ENCODE measurements at regions not wholly inside any gene's neighbourhood (a gene's known extent, or its start where the extent isn't known, plus 50 kb on each side); places are given as distances from the start of the nearest gene placed in this dataset.
A peak's percentile ranks its signal among the peaks of the same experiment; 100 is the strongest.

DNA sequence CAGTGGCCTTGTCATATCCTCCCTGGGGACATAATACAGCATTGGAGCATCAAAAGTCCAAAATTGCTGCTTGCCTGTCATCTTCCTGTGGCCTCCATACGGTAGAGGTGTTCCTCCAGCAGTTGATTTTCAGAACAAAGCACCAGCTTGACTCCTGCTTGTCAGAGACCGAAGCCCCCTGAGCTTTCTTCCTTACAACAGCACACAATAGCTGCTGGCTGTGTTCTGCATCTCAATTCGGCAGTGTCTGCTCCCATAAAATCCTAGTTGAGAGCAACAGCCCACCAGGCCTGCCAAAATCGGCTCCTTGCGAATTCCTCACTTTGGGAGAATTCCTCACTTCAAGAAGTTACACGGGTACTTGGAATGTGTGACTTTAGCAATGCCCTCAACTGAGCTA is 372.9 kb downstream of the SAMD5 start:
- no peak overlapping the region for H3K4me3 ChIP-seq (ENCODE audit: low read length)
- DNase-seq (ENCODE audit: low read depth) = no peak
- TF ChIP-seq, protein P1, sequence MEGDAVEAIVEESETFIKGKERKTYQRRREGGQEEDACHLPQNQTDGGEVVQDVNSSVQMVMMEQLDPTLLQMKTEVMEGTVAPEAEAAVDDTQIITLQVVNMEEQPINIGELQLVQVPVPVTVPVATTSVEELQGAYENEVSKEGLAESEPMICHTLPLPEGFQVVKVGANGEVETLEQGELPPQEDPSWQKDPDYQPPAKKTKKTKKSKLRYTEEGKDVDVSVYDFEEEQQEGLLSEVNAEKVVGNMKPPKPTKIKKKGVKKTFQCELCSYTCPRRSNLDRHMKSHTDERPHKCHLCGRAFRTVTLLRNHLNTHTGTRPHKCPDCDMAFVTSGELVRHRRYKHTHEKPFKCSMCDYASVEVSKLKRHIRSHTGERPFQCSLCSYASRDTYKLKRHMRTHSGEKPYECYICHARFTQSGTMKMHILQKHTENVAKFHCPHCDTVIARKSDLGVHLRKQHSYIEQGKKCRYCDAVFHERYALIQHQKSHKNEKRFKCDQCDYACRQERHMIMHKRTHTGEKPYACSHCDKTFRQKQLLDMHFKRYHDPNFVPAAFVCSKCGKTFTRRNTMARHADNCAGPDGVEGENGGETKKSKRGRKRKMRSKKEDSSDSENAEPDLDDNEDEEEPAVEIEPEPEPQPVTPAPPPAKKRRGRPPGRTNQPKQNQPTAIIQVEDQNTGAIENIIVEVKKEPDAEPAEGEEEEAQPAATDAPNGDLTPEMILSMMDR (IDR thresholded peaks at IDR 0.05; ENCODE audit: insufficient read depth, low read depth, low read length, missing control alignments) = no peak

DNA sequence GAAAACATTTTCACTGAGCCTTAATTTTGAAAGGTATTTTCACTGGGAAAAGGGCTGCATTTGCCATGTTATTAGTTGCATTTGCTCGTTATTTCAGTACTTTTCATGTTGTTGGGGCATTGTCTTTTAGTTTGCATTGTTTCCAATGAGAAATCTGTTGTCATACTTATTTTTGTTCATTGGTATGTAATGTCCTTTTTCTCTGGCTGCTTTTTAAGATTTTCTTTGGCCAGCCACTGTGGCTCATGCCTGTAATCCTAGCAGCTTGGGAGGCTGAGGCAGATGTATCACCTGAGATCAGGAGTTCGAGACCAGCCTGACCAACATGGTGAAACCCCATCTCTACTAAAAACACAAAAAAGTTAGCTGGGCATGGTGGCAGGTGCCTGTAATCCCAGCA is 379.9 kb downstream of the SAMD5 start:
- TF ChIP-seq, protein P1 (IDR thresholded peaks at IDR 0.05; ENCODE audit: insufficient read depth, low read depth, low read length, missing control alignments) = no peak
- H3K4me3 ChIP-seq (ENCODE audit: low read length) = no peak overlapping the region
- no peak for DNase-seq (ENCODE audit: low read depth)

DNA sequence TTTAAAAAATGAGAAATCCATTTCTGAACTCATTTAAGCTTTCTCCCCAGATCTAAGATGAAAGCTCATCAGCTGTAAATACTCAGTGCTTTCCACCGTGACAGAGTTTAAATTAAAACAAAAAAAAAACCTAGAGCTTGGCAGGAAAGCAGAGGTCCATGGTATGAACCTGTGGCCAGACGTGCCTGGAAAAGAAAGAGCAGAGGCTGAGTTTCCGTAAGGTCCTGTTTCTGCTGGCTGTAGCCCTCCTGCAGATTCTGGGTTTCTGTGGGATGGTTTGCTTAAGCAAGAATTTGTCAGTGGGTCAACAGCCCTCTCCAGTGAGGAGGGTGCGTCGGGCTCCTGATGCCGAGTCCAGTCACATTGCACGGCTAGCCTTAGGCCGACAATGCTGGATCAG is 383.2 kb downstream of the SAMD5 start:
- no peak for DNase-seq (ENCODE audit: low read depth)
- TF ChIP-seq, protein P1 (IDR thresholded peaks at IDR 0.05; ENCODE audit: insufficient read depth, low read depth, low read length, missing control alignments) = no peak
- H3K4me3 ChIP-seq (ENCODE audit: low read length) = no peak overlapping the region

DNA sequence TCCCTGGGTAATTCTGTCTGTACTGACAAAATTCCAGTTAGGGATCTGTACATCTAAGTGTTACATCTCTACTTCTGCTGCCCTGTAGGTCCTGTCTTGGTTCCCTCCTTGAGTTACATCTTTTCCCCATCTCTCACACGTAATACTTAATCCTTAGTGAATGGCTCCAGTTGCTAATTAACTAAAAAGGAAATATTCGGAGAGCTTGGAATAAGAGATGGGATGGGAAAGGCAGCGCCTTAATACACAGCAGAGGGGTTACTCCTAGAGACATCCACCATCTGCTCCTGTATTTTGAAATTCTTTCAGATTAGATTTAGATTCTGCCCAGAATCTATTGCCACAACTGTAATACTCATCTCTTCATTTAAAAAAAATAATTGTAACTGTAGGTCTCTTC is 384.0 kb downstream of the SAMD5 start:
- TF ChIP-seq, protein P1 (IDR thresholded peaks at IDR 0.05; ENCODE audit: insufficient read depth, low read depth, low read length, missing control alignments) = no peak
- H3K4me3 ChIP-seq (ENCODE audit: low read length) = no peak overlapping the region
- no peak for DNase-seq (ENCODE audit: low read depth)

DNA sequence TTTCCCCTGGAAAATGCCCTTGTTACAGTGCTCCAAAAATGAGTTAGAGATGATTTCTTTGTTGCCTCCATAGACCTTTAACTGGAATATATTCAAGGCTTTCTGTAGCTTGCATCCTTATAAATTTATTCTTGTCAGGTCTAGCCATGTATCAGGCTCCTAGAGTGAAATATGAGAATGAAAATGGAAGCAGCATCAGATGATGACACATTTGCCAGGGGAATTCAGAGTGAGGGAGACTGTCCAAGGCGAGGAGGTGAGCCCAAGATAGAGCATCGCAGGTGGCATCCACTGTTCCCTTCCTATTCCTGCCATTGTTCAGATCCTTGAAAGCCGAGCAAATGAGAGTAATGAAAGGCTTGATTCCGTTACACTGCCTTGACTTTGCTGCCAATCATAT is 386.8 kb downstream of the SAMD5 start:
- TF ChIP-seq, protein P1 (IDR thresholded peaks at IDR 0.05; ENCODE audit: insufficient read depth, low read depth, low read length, missing control alignments) = no peak
- DNase-seq (ENCODE audit: low read depth) = no peak
- no peak overlapping the region for H3K4me3 ChIP-seq (ENCODE audit: low read length)

DNA sequence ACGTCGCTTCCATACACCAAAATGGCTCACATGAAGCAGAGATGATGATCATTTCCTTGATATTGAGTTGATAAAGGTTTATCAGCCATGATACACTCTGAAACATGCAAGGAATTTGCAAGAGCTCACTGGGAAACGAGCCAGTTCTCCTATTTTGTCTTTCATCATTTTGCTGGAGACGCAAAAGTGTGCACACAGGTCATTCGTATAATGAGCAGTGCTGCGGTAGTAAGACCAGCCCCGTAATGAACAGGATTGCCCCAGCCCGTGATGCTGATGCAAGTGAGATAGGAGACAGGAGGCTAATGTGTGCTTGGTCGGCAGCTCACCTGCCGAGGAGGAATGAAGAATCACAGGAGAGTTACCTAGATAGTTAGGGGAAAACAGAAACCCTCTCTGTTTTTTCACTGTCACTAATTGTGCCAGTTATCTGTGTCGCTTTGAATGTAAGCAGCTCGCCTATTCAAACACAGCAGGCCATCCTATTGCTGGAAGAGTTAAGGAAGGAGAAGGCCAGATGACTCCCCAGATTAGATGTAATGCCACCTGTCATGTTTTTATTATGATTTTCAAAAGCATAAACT is 391.8 kb downstream of the SAMD5 start:
- H3K4me3 ChIP-seq (ENCODE audit: low read length) = no peak overlapping the region

DNA sequence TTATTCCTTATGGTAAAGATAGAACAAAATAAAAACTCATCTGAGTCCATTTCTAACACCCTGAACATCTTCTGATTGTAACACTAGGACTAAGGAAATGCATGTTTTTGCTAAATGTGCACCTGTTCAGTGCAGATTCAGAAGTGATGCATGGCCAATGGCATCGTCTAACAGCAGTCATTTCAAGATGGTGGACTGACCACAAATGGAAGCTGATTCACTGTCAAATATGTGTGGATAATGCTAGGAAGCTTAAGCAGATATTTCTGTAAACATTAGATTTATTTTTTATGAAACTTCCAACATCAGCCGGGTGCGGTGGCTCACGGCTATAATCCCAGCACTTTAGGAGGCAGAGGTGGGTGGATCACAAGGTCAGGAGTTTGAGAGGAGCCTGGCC is 394.8 kb downstream of the SAMD5 start:
- no peak overlapping the region for H3K4me3 ChIP-seq (ENCODE audit: low read length)
- TF ChIP-seq, protein P1 (IDR thresholded peaks at IDR 0.05; ENCODE audit: insufficient read depth, low read depth, low read length, missing control alignments) = no peak
- no peak for DNase-seq (ENCODE audit: low read depth)

More for the DNA sequence above, 391.8 kb downstream of the SAMD5 start:
- TF ChIP-seq, protein P1 (IDR thresholded peaks at IDR 0.05; ENCODE audit: insufficient read depth, low read depth, low read length, missing control alignments) = no peak
- DNase-seq (ENCODE audit: low read depth) = peak; percentile 2
